ENCODE measurements at regions not wholly inside any gene's neighbourhood (a gene's known extent, or its start where the extent isn't known, plus 50 kb on each side); places are given as distances from the start of the nearest gene placed in this dataset.

GRCh38 chr7:46554688-46555422 lies 633.8 kb upstream of the IGFBP3 start:
- no peaks in the 10 kb centered on the region for H4K20me1 ChIP-seq (ENCODE audit: insufficient read depth)
- 68 to 72% methylated on average over 3 of the region's 3 CpGs for WGBS, 2 experiments (ENCODE audit: low coverage in 1 of 2, low lambda C conversion rate in 2 of 2, missing lambda C conversion rate in 2 of 2)
- H3K79me2 ChIP-seq (ENCODE audit: insufficient read depth), result no peaks in the 10 kb centered on the region
- peaks cover 35% of the 10 kb centered on the region for H3K4me1 ChIP-seq (ENCODE audit: insufficient read depth)
- no peak overlapping the region for H3K27ac ChIP-seq
- no peaks in the 10 kb centered on the region for H3K9me3 ChIP-seq (ENCODE audit: low read depth)
- H3K9me2 ChIP-seq (ENCODE audit: insufficient read depth), result no peaks in the 10 kb centered on the region; the same call in 1 of the 2 replicates
- H2AFZ ChIP-seq, result no peak overlapping the region
- H3K4me2 ChIP-seq (ENCODE audit: unreplicated experiment), result no peak overlapping the region
- peak; percentile 72 for DNase-seq
- H3F3A ChIP-seq (ENCODE audit: insufficient read depth), result peaks cover 28% of the 10 kb centered on the region
- H3K27me3 ChIP-seq (replicated peaks; ENCODE audit: insufficient read depth), result no peaks in the 10 kb centered on the region
- H3K36me3 ChIP-seq (ENCODE audit: low read depth), result no peaks in the 10 kb centered on the region
- TF ChIP-seq EZH2phosphoT487 (IDR thresholded peaks at IDR 0.05; ENCODE audit: insufficient read depth, low read depth), result no peak
- no peak for TF ChIP-seq EZH2 (IDR thresholded peaks at IDR 0.05; ENCODE audit: insufficient read depth, poor library complexity, severe bottlenecking)
- no peak overlapping the region for H3K9ac ChIP-seq
- no peak overlapping the region for H3K4me3 ChIP-seq
- in situ Hi-C loops (cut with MboI), result no loop called here

GRCh38 chr7:46551603-46552002 lies 630.5 kb upstream of the IGFBP3 start:
- Histone ChIP-seq H3K4me1 (ENCODE audit: insufficient read depth) (peaks cover 7% of the 10 kb centered on the region), H3K9me3 (ENCODE audit: low read depth) (no peaks in the 10 kb centered on the region), H4K20me1 (ENCODE audit: insufficient read depth) (no peaks in the 10 kb centered on the region), H3K36me3 (ENCODE audit: low read depth) (no peaks in the 10 kb centered on the region), H3F3A (ENCODE audit: insufficient read depth) (peaks cover 3% of the 10 kb centered on the region; the same call in 1 of the 2 replicates), H3K79me2 (ENCODE audit: insufficient read depth) (no peaks in the 10 kb centered on the region), H3K27ac (no peak overlapping the region), H3K4me3 (no peak overlapping the region), H3K9ac (no peak overlapping the region), H2AFZ (no peak overlapping the region), H3K9me2 (ENCODE audit: insufficient read depth) (no peaks in the 10 kb centered on the region; the same call in 1 of the 2 replicates), H3K4me2 (ENCODE audit: unreplicated experiment) (no peak overlapping the region), H3K27me3 (replicated peaks; ENCODE audit: insufficient read depth) (no peaks in the 10 kb centered on the region)
- no peak for DNase-seq
- in situ Hi-C loops (cut with MboI), result no loop called here
- 96 to 97% methylated on average over 1 of the region's 1 CpG for WGBS, 2 experiments (ENCODE audit: low coverage in 1 of 2, low lambda C conversion rate in 2 of 2, missing lambda C conversion rate in 2 of 2)
- TF ChIP-seq EZH2phosphoT487 (IDR thresholded peaks at IDR 0.05; ENCODE audit: insufficient read depth, low read depth) (no peak), EZH2 (IDR thresholded peaks at IDR 0.05; ENCODE audit: insufficient read depth, poor library complexity, severe bottlenecking) (no peak)

- no peak for DNase-seq
- Histone ChIP-seq H3K36me3 (ENCODE audit: low read depth) (no peaks in the 10 kb centered on the region), H3K27ac (no peak overlapping the region), H3K4me1 (ENCODE audit: insufficient read depth) (peaks cover 15% of the 10 kb centered on the region), H3K9ac (no peak overlapping the region), H4K20me1 (ENCODE audit: insufficient read depth) (no peaks in the 10 kb centered on the region), H3K27me3 (replicated peaks; ENCODE audit: insufficient read depth) (no peaks in the 10 kb centered on the region), H2AFZ (peak overlapping the region; percentile 39; the same call in 1 of the 2 replicates), H3K4me2 (ENCODE audit: unreplicated experiment) (no peak overlapping the region), H3K4me3 (no peak overlapping the region), H3K9me3 (ENCODE audit: low read depth) (no peaks in the 10 kb centered on the region), H3F3A (ENCODE audit: insufficient read depth) (peaks cover 10% of the 10 kb centered on the region), H3K79me2 (ENCODE audit: insufficient read depth) (no peaks in the 10 kb centered on the region), H3K9me2 (ENCODE audit: insufficient read depth) (no peaks in the 10 kb centered on the region)
- 97 to 100% methylated on average over 5 of the region's 5 CpGs for WGBS, 2 experiments (ENCODE audit: low coverage in 1 of 2, low lambda C conversion rate in 2 of 2, missing lambda C conversion rate in 2 of 2)
- TF ChIP-seq EZH2phosphoT487 (IDR thresholded peaks at IDR 0.05; ENCODE audit: insufficient read depth, low read depth) (no peak), EZH2 (IDR thresholded peaks at IDR 0.05; ENCODE audit: insufficient read depth, poor library complexity, severe bottlenecking) (no peak)
- in situ Hi-C loops (cut with MboI), result no loop called here
Measured at GRCh38 chr7:46550864-46551263, 629.8 kb upstream of the IGFBP3 start.

- TF ChIP-seq EZH2 (IDR thresholded peaks at IDR 0.05; ENCODE audit: insufficient read depth, poor library complexity, severe bottlenecking), result no peak
- TF ChIP-seq EZH2phosphoT487 (IDR thresholded peaks at IDR 0.05; ENCODE audit: insufficient read depth, low read depth), result no peak
- in situ Hi-C loops (cut with MboI), result no loop called here
- Histone ChIP-seq H3K4me3 (no peak overlapping the region), H3K4me1 (ENCODE audit: insufficient read depth) (peaks cover 22% of the 10 kb centered on the region), H3F3A (ENCODE audit: insufficient read depth) (peaks cover 18% of the 10 kb centered on the region), H3K27me3 (replicated peaks; ENCODE audit: insufficient read depth) (no peaks in the 10 kb centered on the region), H3K9me2 (ENCODE audit: insufficient read depth) (no peaks in the 10 kb centered on the region), H3K9ac (no peak overlapping the region), H3K4me2 (ENCODE audit: unreplicated experiment) (no peak overlapping the region), H2AFZ (peak overlapping the region; percentile 39; the same call in 1 of the 2 replicates), H3K27ac (no peak overlapping the region), H3K9me3 (ENCODE audit: low read depth) (no peaks in the 10 kb centered on the region), H3K36me3 (ENCODE audit: low read depth) (no peaks in the 10 kb centered on the region), H4K20me1 (ENCODE audit: insufficient read depth) (no peaks in the 10 kb centered on the region), H3K79me2 (ENCODE audit: insufficient read depth) (no peaks in the 10 kb centered on the region)
- DNase-seq, result no peak
- WGBS, 2 experiments (ENCODE audit: low coverage in 1 of 2, low lambda C conversion rate in 2 of 2, missing lambda C conversion rate in 2 of 2), result 69 to 74% methylated on average over 3 of the region's 3 CpGs
Measured at GRCh38 chr7:46549892-46550639, 629.0 kb upstream of the IGFBP3 start.

Measured in GM23248 (cell line).